ENCODE measurements at regions not wholly inside any gene's neighbourhood (a gene's known extent, or its start where the extent isn't known, plus 50 kb on each side); places are given as distances from the start of the nearest gene placed in this dataset.

- DNase-seq = no peak
- Histone ChIP-seq H3K27me3 (no peaks in the 10 kb centered on the region), H3K4me1 (peaks cover 6 to 21% (median 17%) of the 10 kb centered on the region in 4 donors), H3K4me3 (no peak overlapping the region), H3K9me3 (no peaks in the 10 kb centered on the region), H3K36me3 (no peaks in the 10 kb centered on the region), H3K27ac (no peak overlapping the region)
- in situ Hi-C loops (cut with MboI; ENCODE audit: low pct_ligation_motif_present in 1 of 4, low pct_unique_long_range_greater_than_20kb in 1 of 4, low sequenced_read_pairs in 3 of 4) (no loop called here), intact Hi-C loops (cut with DNase I; ENCODE audit: low total_unique reads) (no loop called here)
- 88 to 90% methylated on average over 2 to 4 of the region's 4 CpGs for WGBS, 2 donors (ENCODE audit: low coverage in 1 of 2)
- TF ChIP-seq EP300 (IDR thresholded peaks at IDR 0.05; ENCODE audit: low read depth) = no peak
- TF ChIP-seq POLR2A (IDR thresholded peaks at IDR 0.05) = no peak
- TF ChIP-seq CTCF (IDR thresholded peaks at IDR 0.05) = no peak
- no peak for TF ChIP-seq POLR2AphosphoS5 (IDR thresholded peaks at IDR 0.05)
Measured at GRCh38 chr5:168089201-168089887, 202.1 kb upstream of the WWC1 start.

DNA sequence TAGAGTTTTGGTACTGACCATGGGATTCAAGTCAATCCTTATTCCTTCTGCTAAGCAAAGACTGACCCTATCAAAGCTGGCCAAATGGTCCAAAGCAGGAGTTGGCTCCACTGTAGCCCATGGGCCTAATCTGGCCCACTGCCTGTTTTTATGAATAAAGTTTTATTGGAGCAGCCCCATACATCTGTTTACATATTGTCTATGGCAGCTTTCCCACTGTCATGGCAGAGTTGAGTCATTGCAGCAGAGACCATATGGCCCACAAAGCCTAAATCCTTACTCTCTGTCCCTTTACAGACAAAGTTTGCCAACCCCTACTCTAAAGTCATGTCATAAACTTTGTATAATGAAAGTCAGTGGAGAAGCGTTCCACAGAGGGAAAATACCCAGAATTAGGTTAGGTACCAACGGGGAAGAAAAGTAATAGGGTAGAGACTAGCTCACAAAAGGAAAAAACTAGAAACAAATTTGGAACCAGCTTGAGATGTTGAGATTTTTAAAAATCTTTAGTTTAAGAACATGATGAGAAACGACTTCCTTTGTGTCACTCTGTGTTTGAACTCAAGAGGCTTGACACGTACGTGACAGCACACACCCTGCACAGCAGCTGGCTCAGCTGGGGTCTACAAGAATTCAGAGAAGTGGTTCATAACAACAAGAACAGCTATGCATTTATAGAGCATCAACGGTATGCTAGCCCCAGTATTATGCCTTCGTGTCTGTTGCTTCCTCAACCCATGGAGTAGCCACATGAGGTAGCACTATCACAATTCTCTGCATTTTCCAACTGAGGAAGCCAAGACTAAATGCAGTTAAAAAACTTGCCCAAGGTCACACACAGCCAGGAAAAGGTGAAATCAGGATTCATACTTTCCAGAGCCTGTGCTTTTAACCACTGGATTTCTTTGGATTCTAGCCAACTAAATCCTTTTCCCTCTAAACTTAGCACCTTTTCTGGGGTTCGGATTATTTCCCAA lies 198.9 kb upstream of the WWC1 start:
- no peaks in the 10 kb centered on the region for H3K27me3 ChIP-seq
- no peak overlapping the region for H3K4me3 ChIP-seq
- no peak overlapping the region for H3K27ac ChIP-seq
- in situ Hi-C loops (cut with MboI; ENCODE audit: low pct_ligation_motif_present in 1 of 4, low pct_unique_long_range_greater_than_20kb in 1 of 4, low sequenced_read_pairs in 3 of 4) = no loop called here
- no peaks in the 10 kb centered on the region for H3K4me1 ChIP-seq
- intact Hi-C loops (cut with DNase I; ENCODE audit: low total_unique reads) = no loop called here
- H3K9me3 ChIP-seq = no peaks in the 10 kb centered on the region
- 72 to 89% methylated on average over 5 to 8 of the region's 8 CpGs for WGBS, 2 donors (ENCODE audit: low coverage in 1 of 2)
- H3K36me3 ChIP-seq = no peaks in the 10 kb centered on the region
- TF ChIP-seq POLR2A (IDR thresholded peaks at IDR 0.05) (no peak), EP300 (IDR thresholded peaks at IDR 0.05; ENCODE audit: low read depth) (no peak), CTCF (IDR thresholded peaks at IDR 0.05) (no peak), POLR2AphosphoS5 (IDR thresholded peaks at IDR 0.05) (no peak)
- DNase-seq = no peak

GRCh38 chr5:168093200-168093910 lies 198.1 kb upstream of the WWC1 start:
- Histone ChIP-seq H3K4me1 (peaks cover 0 to 5% (median 0%) of the 10 kb centered on the region in 4 donors), H3K27me3 (no peaks in the 10 kb centered on the region), H3K36me3 (no peaks in the 10 kb centered on the region), H3K9me3 (no peaks in the 10 kb centered on the region), H3K27ac (no peak overlapping the region), H3K4me3 (no peak overlapping the region)
- intact Hi-C loops (cut with DNase I; ENCODE audit: low total_unique reads) = no loop called here
- TF ChIP-seq CTCF (IDR thresholded peaks at IDR 0.05) = no peak
- no peak for TF ChIP-seq POLR2A (IDR thresholded peaks at IDR 0.05)
- no peak for TF ChIP-seq POLR2AphosphoS5 (IDR thresholded peaks at IDR 0.05)
- TF ChIP-seq EP300 (IDR thresholded peaks at IDR 0.05; ENCODE audit: low read depth) = no peak
- DNase-seq = no peak
- in situ Hi-C loops (cut with MboI; ENCODE audit: low pct_ligation_motif_present in 1 of 4, low pct_unique_long_range_greater_than_20kb in 1 of 4, low sequenced_read_pairs in 3 of 4) = no loop called here
- WGBS, 2 donors (ENCODE audit: low coverage in 1 of 2) = 53 to 72% methylated on average over 3 to 5 of the region's 5 CpGs

GRCh38 chr5:168096525-168096924 lies 194.9 kb upstream of the WWC1 start:
- Histone ChIP-seq H3K36me3 (no peaks in the 10 kb centered on the region), H3K9me3 (no peaks in the 10 kb centered on the region), H3K4me1 (peaks cover 0 to 5% (median 0%) of the 10 kb centered on the region in 4 donors), H3K4me3 (no peak overlapping the region), H3K27ac (no peak overlapping the region), H3K27me3 (no peaks in the 10 kb centered on the region)
- WGBS, 2 donors (ENCODE audit: low coverage in 1 of 2) = 46 to 50% methylated on average over 1 of the region's 1 CpG
- in situ Hi-C loops (cut with MboI; ENCODE audit: low pct_ligation_motif_present in 1 of 4, low pct_unique_long_range_greater_than_20kb in 1 of 4, low sequenced_read_pairs in 3 of 4) (no loop called here), intact Hi-C loops (cut with DNase I; ENCODE audit: low total_unique reads) (no loop called here)
- TF ChIP-seq POLR2AphosphoS5 (IDR thresholded peaks at IDR 0.05) (no peak), CTCF (IDR thresholded peaks at IDR 0.05) (no peak), EP300 (IDR thresholded peaks at IDR 0.05; ENCODE audit: low read depth) (no peak), POLR2A (IDR thresholded peaks at IDR 0.05) (no peak)
- DNase-seq = no peak

All from transverse colon (tissue), 4 donors.